ENCODE measurements at regions not wholly inside any gene's neighbourhood (a gene's known extent, or its start where the extent isn't known, plus 50 kb on each side); places are given as distances from the start of the nearest gene placed in this dataset.

- no peak for DNase-seq (ENCODE audit: low read depth)
- H3K4me3 ChIP-seq (ENCODE audit: low read depth, low read length): no peak overlapping the region
- in situ Hi-C loops (cut with HindIII; ENCODE audit: low sequenced_read_pairs): no loop called here
- no peak for TF ChIP-seq CTCF (IDR thresholded peaks at IDR 0.05; ENCODE audit: low read depth, low read length, missing control alignments)
Measured at GRCh38 chr12:67439611-67440010, 170.5 kb downstream of the CAND1 start.

DNA sequence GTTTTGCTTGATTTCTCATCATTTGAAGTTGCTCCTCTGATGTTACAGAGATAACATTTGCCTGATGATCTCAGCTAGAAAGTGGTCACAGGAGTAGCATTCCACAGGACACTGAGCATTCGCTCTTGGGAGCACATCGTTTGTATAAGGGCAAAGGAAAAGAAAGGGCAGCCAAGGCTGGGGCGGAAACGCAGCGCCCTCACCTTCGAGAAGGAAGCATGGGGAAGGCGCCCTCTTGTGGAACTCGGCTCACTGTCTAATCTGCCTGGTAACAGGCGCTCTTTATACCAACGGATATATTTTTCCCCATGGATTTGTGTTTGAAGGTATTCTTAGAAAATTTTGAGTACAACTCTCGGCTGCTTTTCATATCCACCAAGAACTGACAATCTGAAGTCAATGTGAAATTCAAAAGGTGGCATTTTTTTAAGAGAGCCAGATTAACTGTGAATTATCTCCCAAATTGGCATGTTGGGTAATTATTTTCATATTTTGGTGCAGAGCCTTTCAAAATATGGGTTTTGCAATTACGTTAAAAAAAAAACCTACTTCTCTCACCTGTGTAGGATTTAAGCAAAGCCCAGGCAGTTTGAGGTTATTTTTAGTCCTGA lies 172.7 kb downstream of the CAND1 start:
- peak; percentile 87 for TF ChIP-seq CTCF (IDR thresholded peaks at IDR 0.05; ENCODE audit: low read depth, low read length, missing control alignments)
- DNase-seq (ENCODE audit: low read depth): peak; percentile 59
- H3K4me3 ChIP-seq (ENCODE audit: low read depth, low read length): no peak overlapping the region
- in situ Hi-C loops (cut with HindIII; ENCODE audit: low sequenced_read_pairs): no loop called here

- in situ Hi-C loops (cut with HindIII; ENCODE audit: low sequenced_read_pairs): no loop called here
- no peak for DNase-seq (ENCODE audit: low read depth)
Measured at GRCh38 chr12:67442347-67442841, 173.2 kb downstream of the CAND1 start.

GRCh38 chr12:67442896-67443295 lies 173.7 kb downstream of the CAND1 start:
- TF ChIP-seq CTCF (IDR thresholded peaks at IDR 0.05; ENCODE audit: low read depth, low read length, missing control alignments): no peak
- DNase-seq (ENCODE audit: low read depth): no peak
- no peak overlapping the region for H3K4me3 ChIP-seq (ENCODE audit: low read depth, low read length)
- in situ Hi-C loops (cut with HindIII; ENCODE audit: low sequenced_read_pairs): no loop called here

More at GRCh38 chr12:67442347-67442841, 173.2 kb downstream of the CAND1 start:
- TF ChIP-seq CTCF (IDR thresholded peaks at IDR 0.05; ENCODE audit: low read depth, low read length, missing control alignments): no peak
- H3K4me3 ChIP-seq (ENCODE audit: low read depth, low read length): no peak overlapping the region

DNA sequence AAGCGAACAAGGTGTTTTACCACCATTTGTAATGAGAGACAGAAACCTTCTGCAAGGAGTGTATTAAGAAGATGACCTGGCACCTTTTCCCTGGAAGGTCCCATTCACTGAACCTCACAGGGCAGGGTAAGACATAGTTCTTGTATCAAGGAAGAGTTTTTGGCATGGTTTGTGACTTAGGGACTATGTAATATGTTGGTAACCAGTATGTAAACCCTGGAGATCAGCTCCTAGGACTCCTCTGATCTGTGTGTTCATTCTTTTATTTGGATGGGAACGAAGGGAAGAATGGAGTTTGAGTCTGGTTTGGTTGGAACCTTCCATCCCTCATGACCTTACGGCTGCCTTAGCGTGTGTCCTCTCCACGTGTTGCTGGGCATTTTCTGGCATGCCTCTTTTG lies 175.4 kb downstream of the CAND1 start:
- DNase-seq (ENCODE audit: low read depth): no peak
- no peak for TF ChIP-seq CTCF (IDR thresholded peaks at IDR 0.05; ENCODE audit: low read depth, low read length, missing control alignments)
- in situ Hi-C loops (cut with HindIII; ENCODE audit: low sequenced_read_pairs): no loop called here
- no peak overlapping the region for H3K4me3 ChIP-seq (ENCODE audit: low read depth, low read length)

- TF ChIP-seq CTCF (IDR thresholded peaks at IDR 0.05; ENCODE audit: low read depth, low read length, missing control alignments): no peak
- H3K4me3 ChIP-seq (ENCODE audit: low read depth, low read length): no peak overlapping the region
- in situ Hi-C loops (cut with HindIII; ENCODE audit: low sequenced_read_pairs): no loop called here
- DNase-seq (ENCODE audit: low read depth): no peak
Measured at GRCh38 chr12:67446716-67447115, 177.6 kb downstream of the CAND1 start.

All from astrocyte of the cerebellum (primary cell).